SKM-1 treated with dmso at 0.1 percent for 144 hours (cell line): ENCODE measurements at regions not wholly inside any gene's neighbourhood (a gene's known extent, or its start where the extent isn't known, plus 50 kb on each side); places are given as distances from the start of the nearest gene placed in this dataset.
"Not testable (repeated sequence)": the region's sequence is repeated elsewhere in the genome, so short reads cannot be mapped to it uniquely, and the experiment has no call there.

Source experiments
- DNase-seq: peaks from one replicate; lab custom pipeline; 2025; ENCODE audit not compliant: unreplicated experiment; lab: John Stamatoyannopoulos, UW

DNA sequence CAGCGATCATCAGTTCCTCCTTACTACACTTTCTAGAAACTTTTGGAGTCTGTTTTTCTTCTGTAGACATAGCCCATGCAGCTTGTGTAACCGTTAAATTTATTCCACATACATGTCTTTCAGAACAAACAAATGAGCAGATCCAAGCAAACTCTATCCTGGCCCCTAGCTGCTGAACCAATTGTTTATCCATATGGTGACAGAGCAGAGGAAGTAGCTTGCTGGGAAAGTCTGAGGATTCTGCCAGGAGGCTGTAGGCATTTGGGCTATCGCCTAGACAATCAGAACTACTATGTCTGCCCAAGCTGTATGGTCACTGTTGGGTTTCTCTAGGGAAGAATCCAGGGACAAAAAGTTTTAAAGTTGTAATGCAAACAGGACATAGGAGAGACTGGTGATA, 343.7 kb downstream of the SPRY2 start:
- no peak for DNase-seq

DNA sequence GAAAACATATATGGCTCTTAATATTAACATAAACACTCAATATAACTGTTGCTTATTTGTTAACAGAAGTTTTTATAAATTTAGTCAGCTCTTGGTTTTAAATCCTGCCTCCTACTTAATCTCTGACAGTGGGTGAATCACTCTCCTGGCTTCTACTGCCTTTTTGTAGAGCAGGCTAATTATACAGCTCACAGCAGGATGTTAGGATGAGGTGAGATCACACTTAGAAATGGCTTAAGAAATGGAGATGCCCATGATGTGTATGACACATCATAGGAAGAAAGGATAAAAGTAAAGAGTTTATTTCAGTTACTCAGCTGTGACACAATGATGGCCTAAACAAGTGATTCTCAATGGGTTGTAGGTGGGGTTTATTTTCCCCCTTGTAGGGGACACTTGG, 345.6 kb downstream of the SPRY2 start:
- no peak for DNase-seq

DNA sequence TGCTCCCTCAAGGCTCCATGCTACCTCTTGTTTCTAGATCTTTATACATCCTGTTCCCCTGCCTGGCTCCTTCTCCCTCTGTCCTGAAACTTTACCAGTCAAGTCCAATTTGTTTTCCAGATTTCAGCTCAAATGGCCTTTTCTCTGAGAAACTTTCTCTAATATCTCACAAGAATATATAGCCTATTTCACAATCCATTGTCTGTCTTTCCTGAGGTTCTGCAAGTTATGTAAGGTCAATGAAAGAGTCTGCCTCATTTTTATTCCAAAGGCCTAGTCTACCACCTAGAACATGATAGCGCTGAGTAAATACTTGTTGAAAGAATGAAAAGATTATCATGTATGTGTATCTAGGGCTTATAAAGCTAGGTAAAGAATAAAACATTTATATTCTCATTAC, 348.8 kb downstream of the SPRY2 start:
- no peak for DNase-seq

DNA sequence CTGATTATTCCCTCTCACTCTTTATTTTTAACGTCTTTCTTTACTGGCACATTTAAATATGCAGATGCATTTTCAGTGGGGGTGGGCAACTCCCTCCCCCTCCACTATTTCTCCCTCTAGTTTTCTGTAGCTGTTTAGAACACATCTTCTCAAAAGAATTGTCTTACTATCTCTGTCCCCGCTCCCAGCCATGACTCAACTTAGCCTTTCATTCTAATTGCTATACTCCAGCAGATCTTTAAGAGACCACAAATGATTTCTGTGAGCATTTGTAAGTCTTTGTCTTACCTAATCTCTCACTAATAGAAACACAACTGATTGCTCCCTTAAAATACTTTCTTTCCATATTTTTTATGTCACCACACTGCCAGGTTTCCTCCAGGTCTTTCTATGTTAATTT, 350.9 kb downstream of the SPRY2 start:
- no peak for DNase-seq

DNA sequence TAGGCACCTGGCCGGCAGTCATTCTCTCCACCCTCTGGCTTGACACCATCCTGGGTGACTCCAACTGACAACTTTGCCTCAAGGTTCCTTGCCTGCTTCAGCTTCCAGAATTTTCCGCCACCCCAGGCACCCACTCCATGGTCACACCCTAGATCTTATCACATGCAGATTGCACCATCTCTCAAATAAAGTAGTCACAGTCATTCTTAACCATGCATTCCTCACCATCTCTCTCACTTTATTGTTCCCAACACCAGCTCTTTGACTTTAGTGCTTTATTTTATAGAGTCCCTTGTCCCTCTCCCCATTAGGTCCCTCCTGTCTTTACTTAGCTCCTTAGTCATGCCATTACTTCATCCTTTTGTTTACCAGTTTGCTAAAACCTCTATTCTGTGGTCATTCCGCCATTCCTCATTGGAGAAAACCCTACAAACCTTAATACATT, 351.7 kb downstream of the SPRY2 start:
- no peak for DNase-seq

DNA sequence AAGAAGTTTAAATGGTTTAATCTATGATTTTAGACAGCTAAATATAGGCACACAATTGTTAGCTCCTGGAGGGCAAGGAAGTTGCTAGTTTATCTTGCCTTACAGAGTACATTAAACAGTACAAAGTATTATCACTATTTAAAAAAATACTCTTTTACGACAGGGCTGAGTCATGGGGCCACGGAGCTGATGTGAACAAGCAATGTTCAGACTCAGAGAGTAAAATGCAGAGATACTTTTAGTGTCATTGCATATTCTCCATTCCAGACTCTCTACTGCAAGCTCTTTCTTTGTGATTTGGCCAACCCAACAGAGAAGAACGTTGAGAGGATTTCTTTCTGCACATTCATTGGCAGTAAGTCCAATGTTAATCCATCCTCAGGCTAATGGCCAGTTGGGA, 352.4 kb downstream of the SPRY2 start:
- DNase-seq: no peak

DNA sequence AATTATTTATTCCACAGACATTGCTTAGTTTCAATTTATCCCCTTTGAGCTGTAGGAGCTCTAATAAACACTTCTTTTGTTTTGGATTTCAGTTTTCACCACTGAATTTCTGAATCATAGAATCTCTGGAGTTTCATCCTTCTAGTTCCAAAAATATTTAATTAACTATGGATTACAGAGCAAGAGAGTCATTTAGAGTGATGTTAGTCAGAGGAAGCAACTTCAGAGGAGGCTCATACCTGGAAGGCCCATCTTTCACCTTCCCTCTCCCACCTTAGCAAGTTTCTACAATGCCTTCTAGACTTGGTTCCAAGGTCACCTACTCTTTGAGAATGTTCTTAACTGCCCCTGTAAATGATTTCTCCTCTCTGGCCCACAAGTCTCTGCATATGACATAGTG, 353.2 kb downstream of the SPRY2 start:
- no peak for DNase-seq

DNA sequence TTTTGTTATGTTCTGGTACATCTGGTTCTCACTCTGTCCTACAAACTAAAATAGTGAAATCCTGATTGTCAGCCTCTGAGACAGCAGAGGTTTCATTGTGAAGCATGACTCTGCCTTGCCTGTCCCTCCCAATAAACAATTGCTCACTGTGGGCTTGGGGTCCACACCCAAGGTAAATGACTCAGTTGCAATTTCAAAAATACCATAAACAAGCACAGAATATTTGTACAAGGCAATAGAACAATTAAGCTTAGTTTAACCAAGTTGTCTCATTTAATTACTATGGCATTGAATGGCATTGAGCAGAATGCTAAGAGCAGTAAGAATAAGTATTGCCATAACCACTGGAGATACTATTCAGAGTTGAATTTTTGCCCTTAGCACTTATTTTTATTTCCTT, 353.6 kb downstream of the SPRY2 start:
- no peak for DNase-seq

DNA sequence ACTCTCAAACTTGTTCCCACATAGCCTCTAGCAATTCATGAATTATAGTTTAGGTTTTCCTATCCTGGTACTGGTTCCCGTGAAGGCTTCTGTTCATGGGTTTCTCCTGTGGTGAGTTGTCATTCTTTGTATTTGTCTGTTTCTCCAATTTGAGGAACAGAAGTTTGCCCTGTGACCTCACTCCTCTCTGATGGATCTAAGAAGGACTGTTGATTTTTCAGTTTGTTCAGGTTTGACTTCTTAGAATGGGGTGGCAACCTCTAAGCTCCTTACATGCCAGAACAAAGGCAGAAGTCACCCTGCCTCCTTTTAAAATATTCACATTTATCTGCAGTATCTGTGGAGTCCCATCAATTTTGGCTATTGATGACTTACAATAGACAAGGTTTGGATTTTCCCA, 354.0 kb downstream of the SPRY2 start:
- no peak for DNase-seq

DNA sequence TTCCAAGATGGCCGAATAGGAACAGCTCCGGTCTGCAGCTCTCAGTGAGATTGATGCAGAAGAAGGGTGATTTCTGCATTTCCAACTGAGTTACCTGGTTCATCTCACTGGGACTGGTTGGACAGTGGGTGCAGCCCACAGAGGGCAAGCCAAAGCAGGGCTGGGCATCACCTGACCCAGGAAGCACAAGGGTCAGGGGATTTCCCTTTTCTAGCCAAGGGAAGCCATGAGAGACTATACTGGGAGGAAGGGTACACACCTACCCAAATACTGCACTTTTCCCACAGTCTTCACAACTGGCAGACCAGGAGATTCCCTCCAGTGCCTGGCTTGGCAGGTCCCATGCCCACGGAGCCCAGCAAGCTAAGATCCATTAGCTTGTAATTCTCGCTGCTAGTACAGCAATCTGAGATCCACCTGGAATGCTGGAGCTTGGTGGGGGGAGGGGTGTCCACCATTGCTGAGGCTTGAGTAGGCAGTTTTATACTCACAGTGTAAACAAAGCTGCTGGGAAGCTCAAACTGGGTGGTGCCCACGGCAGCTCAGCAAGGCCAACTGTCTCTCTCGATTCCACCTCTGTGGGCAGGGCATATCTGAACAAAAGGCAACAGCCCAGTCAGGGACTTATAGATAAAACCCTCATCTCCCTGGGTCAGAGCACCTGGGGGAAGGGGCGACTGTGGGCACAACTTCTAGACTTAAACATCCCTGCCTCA, 365.8 kb downstream of the SPRY2 start:
- not testable (repeated sequence) for DNase-seq

DNA sequence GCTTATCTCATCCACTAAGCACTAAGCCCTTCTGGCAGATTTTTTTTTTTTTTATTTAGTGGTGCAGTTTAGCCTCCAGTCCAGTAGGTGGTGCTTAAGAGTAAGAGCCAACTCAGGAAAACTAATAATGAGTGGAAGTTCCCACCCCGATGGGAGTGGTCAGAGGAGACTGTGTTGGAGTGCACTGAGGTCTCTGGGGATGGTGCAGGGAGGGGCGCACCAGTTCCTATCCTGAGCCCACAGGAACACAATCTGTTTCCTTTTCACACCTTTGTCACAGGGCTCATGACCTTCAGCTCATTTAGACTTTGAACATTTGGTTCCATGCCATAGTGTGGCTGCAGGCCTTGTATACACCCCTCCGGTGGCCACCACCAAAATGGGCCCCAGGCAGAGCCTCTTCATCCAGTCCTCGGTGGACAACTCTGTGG, 367.4 kb downstream of the SPRY2 start:
- DNase-seq: no peak

DNA sequence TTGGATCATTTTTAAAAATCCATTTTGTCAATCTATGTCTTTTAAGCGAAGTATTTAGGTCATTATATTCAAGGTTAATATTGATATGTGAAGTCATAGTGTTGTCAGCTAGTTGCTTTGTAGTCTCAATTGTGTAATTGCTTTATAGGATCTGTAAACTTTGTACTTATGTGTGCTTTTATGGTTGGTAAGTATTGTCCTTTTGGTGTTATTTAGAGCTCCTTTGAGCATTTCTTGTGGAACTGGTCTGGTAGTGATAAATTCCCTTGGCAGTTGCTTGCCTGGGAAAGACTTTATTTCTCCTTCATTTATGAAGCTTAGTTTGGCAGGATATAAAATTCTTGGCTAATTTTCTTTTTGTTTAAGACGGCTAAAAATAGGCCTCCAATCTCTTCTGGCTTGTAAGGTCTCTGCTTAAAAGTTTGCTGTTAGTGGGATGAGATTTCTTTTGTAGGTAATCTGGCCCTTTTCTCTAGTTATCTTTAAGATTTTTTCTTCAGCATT, 368.8 kb downstream of the SPRY2 start:
- DNase-seq: no peak

DNA sequence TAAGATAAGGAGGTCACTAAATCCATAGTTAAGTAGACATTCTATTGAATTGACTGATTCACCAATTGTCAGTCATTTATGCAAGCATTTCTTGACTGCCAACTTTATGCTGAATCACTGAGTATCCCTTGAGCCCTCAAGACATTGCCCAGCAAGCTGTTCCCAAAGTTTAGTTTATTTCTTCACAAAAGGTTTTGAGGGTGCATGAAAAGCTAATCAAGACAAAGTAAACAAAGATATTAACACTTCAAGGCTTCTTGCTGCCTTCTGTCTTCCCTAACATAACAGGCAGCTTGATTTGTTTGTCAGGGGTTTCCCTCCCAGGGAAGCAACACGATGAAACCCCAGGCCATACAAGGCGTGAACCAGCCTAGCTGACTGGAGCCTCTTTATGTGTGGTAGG, 374.4 kb downstream of the SPRY2 start:
- no peak for DNase-seq

DNA sequence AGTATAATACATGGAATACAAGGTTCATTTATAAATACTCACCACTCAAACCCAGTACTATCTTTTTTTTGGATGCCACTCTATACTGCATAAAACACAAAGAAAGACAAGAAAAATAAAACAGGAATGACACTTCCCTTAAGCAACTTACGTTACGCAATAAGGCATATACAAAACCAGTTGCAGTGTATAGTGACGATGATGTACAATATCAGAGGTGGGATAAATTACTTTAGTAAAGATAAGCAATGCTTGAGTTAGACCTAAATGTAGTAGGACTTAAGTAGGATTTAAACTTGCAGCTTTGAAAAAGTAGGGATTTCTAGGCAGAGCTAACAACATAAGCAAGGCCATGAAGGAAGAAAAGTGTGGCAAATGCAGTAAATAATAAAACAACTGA, 374.9 kb downstream of the SPRY2 start:
- no peak for DNase-seq

DNA sequence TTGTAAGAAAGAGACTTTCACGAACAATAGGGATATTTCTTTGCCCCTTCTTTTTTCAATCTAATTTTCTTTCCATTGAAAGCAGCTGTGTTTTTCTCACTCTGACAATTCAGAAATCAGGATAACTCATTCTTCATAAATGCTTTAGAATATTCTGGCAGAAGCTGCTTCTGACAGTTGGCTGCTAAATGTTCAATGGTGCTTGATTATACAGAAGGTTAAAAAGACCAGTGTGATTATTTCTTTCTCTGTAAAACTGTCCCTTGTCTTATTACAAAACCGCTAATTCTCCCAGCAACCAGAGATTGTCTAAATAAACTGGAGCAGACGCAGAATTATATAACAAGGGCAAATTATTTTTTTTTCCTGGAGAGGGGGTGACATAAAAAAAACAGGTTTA, 394.4 kb downstream of the SPRY2 start:
- no peak for DNase-seq

DNA sequence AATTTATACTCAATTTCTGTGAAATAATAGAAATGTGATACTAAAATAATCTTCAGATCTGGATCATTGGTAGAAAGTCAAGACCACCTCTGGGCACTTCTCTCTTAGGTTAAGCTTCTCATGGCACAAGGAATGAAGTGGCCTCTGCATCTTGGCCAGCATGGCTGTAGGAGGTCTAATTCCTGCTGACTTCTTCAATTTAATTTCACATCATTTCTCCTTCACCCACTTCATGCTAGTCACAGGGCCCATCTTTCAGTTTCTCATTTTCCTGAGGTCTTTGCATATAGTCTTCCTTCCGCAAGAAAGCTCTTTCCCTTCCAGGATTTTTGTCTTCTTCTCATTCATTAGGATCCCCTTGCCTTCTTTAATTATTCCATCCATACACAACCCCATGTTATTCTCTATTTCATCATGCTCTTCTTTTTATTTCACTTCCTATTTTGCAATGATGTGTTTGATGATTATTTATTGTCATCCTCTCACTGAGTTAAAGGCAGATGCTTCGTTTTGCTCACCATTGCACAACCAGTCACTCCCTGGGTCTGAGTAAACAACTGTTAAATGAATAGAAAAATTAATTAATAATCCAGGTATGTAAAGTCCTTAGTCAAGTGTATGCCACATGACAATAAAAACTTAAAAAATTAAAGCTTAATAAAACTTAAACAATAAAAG, 397.4 kb downstream of the SPRY2 start:
- no peak for DNase-seq

DNA sequence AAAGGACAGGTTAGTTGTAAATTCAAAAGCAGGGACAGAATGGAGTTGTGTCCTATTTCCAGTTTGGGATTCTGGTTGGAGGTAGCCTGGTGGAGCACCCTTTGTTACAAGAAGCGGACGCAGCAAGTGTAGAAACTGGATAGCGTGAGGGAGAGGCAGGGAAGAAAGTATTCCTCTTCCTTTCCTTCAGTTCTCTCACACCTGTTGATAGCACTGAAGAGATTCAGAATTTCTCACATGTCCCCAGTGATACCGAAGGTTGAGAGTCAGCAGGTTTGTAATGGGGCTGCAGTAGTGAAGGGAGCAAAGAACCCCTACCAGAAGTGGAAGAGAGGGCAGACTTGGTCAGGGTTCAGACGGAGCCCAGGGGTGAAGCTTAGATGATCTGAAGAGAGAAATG, 399.2 kb downstream of the SPRY2 start:
- DNase-seq: no peak

DNA sequence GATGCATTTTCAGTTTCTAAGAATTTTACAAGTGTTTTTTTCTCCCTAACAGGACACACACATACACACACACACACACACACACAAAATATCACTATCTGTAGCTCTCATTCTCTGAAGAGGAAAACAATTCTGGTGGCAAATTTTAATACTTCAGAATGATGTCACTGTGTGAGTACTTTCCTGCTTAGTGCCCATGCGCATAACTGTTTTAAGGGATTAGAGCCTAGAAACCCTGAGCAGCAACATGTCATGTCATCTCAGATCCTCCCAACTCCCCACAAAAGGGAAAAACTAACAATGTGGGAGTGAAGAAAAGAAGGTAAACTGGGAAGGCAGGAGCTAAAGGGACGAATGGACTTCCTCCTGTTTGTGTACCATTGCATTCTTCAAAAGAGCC, 401.2 kb downstream of the SPRY2 start:
- no peak for DNase-seq

DNA sequence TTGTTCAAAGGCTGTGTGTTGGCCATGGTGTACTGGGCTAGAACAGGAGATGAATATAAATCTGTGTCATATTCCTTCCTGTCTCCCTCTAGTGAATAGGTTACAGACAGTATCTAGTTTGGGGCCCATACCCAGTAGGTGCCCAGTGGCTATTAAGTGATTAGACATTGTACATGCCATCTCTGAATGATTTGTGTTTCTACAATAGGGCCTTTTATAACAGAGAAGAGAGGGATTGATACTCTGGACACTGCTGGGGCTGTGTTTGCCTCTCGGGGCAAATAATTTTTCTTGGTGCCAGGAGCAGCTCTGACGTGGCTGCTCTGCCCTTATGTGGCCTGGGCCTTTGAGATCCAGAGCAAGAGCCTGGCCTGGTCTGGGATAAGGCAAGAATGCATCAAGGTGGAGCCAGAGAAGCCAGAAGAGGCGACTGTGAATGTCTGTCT, 403.1 kb downstream of the SPRY2 start:
- no peak for DNase-seq

DNA sequence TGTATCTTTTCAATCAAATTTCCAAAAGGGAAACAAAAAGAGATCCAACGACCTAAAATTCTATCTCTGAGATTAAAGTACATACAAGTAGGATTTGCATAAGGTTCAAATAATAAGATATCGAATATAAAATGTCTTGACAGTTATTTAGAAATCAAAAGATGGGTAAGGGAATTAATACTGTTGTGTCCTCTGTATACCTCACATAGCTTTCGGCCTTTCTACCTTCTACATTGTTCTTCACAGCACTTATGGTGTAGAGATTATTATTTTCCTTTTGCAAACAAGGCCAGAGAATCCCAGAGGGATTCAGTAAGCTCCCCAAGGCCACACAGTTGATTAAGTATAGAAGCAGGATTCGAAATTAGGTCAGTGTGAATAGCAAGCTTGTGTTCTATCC, 403.6 kb downstream of the SPRY2 start:
- no peak for DNase-seq

DNA sequence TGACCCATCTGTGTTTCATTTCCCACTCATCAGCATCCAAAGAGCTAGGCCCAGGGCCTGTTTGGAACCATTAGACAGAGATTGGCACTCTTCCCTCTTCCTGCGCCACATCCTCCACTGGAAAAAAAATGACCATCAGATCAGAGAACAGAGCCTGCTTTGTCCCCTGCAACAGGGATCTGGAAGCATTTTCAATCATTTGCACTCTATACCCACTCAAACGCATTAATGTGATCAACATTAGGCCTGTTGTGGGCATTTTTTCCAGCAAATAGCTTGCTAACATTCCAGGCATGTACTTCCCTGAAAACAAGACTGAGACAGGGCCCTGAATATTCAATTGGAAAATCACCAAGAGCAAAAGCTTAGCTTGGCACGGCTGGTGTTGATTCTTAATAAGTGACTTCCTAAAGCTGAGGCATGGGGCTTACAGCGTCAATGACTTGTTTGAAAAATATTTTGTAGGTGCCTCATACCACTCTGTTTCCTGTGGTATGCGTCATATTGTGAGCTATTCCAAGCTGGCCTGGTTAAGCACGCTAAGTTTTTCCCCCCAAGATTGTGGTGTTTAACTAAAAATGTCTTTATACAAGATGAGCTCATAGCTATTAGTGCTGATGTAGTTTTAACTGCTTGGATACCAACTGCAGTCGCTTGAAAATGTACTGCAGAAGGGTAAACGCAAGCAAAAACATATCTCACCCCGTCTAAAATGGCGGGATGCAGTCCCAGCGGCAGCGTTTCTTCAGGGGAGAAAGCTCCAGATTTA, 404.4 kb downstream of the SPRY2 start:
- DNase-seq: no peak

DNA sequence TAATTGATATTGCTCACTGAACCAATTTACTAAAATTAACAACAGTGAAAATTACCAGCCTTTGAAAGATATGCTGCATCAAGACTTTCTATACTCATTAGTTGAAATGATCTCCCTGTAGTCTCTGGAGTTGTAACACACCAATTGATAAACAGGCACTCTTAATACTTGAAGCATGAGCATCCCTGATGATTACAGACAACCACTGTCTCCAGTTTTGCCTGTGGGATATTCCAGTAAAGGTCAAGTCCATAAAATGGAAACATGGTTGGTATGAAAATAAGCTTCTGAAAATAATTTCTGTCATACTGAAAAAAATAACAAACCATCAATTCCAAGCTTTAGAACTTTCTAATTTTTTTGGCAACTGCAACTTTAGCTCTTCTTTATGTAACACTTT, 405.8 kb downstream of the SPRY2 start:
- no peak for DNase-seq
